Hypothalamus (tissue), 51 donors: ENCODE measurements at regions not wholly inside any gene's neighbourhood (a gene's known extent, or its start where the extent isn't known, plus 50 kb on each side); places are given as distances from the start of the nearest gene placed in this dataset.

Experiments used
- DNase-seq, 51 donors: peaks; one replicate each; lab custom pipeline; 2025; lab: John Stamatoyannopoulos, UW

GRCh38 chr16:74100395-74101326 lies 196.0 kb upstream of the PSMD7 start:
- DNase-seq, result no peak

DNA sequence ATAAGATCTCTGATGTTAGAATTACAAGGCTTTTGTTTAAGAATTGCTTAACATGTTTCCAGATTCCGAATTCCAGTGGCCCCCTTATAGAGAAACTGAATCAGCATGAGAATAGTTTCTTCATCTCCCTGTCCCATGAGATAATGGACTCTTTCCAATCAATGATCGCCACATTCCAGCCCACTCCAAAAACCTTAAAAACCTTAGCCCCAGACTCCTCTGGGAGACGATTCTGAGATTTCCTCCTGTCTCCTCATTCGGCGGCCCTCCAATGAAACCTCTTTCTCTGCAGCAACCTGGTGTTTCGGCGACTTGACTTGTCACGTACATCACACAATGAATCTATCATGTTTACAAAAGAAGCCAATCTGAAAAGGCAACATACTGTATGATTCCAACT lies 197.1 kb upstream of the PSMD7 start:
- DNase-seq, result no peak

DNA sequence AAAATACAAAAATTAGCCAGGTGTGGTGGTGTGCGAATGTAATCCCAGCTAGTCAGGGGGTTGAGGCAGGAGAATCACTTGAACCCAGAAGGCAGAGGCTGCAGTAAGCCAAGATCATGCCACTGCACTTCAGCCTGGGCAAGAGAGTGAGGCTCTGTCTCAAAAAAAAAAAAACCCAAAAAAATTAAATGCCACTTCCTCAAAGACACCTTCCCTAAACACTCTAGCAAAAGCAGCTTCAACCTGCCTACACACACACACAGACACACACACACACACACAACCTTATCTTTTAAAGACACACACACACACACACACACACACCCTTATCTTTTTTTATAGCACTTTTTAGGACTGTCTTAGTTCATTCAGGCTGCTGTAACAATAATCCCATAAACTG lies 201.7 kb upstream of the PSMD7 start:
- DNase-seq, result no peak

GRCh38 chr16:74094514-74094913 lies 202.1 kb upstream of the PSMD7 start:
- no peak for DNase-seq

DNA sequence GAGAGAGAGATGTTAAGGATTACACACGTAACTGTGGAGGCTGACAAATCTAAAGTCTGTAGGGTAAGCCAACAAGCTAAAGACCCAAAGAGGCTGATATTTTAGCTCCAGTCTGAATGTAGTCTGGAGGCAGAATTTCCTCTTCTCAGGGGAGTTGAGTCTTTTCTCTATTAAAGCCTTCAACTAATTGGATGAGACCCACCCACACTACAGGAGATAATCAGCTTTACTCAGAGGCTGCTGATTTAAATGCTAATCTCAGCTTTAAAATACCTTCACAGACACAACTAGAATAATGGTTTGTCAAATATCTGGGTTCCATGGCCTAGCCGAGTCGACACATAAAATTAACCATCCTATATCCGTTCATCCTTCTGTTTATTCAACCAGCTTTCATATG lies 204.3 kb upstream of the PSMD7 start:
- DNase-seq, result no peak

DNA sequence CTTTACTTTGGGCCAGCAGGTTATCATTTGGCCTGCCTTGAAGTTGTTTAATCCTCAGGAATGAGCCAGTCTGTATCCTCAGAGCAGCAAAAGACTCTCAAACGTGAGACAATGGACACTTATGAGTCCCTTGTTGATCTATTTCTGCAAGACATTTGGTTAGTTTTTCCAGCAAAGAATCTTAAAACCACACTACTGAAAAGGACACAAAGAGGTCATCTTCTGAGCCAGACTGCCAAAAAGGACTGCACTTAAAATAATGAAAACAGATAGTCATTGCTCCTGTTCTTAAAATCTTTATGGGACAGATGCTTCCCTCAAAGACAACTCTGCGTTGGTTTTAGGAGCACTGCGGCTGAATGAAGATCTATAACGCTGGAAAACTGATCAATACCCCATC lies 205.7 kb upstream of the PSMD7 start:
- DNase-seq, result no peak

- no peak for DNase-seq
These were observed 213.1 kb upstream of the PSMD7 start for GRCh38 chr16:74083541-74083940.

DNA sequence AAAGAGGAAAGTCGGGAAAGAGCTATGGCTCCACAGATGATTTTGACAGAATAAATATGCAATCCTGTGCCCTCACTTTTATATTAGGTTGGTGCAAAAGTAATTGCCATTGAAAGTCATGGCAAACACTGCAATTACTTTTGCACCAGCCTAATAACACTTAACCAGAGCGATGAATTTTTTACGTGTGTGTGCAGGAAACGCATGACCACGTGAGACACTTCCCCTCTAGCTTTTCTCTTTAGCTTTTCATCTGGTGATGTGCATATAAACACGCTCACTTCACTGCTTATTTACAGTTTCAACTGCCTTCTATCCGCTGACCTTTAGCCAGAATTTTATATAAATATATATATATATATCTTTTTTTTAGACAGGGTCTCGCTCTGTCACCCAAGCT lies 216.3 kb upstream of the PSMD7 start:
- no peak for DNase-seq

DNA sequence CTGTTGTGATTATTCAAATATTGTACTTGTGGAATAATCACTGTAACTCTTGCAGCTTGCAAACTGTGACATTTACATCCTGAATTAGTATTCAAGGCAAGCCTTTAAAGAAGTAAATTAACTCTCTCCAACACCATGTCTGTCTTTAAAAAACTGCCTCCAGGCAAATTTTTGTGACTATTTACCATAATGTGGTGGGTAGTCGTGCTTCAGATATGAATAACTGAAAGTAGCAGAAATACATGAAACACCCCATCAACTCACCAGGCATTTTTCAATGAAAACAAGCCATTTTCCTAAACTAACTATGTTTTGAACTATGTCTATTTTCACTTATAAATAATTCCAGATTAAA lies 217.4 kb upstream of the PSMD7 start:
- no peak for DNase-seq

DNA sequence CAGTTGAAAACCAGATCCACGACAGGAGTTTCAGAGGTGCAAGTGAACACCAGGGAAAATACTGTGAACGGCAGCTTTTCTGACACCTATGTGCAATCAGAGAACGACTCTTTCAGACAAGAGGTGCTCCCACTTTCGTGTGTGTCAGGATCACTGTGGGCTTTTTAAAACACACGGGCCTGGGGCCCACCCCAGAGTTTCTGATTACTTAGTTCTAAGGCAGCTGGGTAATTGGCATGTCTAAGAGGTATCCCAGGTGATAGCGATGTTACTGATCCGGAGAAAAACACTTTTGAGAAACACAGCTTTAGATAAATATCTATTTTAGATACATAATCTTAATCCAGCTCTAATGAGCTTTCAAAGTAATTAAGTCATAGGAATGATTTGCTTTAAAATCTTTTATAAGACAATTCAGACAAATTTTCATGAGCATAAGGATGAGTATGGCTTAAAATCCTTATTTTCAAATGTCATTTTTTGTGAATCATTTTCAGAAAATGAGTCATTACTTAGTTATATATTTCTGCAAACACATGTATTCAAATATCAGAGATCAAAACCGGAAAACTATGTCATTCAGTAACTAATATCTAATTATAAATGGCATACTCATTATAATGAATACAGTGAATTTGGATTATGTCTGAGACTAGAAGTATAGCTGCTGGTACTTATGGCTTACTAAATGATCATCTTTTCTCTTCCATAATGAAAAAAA lies 217.9 kb upstream of the PSMD7 start:
- no peak for DNase-seq

DNA sequence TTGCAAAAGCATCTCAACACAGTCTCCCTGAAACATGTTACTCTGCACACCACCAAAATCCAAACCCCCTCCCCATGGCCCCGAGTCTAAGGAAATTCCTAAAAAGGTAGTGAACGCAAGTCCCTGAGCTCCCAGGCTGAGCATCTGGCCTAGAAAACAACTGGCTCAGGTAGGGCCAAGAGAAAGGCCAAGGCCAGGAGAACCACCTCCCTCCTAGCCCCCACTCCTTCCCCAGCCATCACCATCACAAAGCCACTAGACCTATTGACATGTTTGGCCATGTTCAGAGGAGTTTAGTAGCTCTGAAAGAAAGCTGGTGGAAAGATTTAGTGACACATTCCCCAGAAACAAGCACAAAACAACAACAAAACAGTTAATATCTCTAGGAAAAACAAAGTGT lies 220.0 kb upstream of the PSMD7 start:
- DNase-seq, result no peak

DNA sequence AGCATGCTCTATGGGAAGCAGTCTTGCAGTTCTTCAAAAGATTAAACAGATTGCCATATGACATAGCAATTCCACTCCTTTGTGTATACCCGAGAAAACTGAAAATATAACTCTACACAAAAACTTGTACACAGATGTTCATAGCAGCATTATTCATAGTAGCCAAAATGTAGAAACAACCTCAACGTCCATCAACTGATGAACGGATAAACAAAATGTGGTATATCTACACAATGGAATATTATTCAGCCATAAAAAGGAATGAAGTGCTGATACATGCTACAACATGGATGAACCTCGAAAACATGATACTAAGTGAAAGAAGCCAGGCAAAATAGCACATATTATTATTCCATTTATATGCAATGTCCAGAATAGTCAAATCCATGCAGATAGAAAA lies 221.2 kb upstream of the PSMD7 start:
- no peak for DNase-seq

GRCh38 chr16:74073456-74073855 lies 223.2 kb upstream of the PSMD7 start:
- no peak for DNase-seq

DNA sequence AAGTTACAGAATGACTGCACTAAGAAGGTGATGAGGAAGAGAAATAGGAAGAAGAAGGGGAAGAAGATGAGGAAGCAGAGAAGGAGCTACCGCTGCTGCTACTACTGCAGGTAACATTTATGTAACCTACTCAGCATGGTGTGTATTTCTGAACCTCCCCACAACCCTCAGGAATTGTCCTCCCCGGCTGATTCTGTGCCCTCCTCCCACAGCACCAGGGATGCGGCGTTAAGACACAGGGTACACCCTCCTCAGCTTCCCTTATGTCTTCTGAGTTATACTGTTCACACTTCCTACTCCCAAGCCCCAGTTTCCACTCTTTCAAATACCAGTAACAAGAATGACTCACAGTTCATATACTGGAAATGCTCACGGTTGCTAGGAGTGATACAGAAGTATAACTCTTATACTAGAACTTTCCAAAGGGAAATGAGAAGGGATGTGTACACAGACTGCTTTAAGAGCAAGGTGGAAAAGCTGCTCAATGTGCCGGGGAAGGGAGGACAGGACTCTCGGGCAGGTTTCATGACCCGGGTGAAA lies 224.5 kb upstream of the PSMD7 start:
- no peak for DNase-seq

DNA sequence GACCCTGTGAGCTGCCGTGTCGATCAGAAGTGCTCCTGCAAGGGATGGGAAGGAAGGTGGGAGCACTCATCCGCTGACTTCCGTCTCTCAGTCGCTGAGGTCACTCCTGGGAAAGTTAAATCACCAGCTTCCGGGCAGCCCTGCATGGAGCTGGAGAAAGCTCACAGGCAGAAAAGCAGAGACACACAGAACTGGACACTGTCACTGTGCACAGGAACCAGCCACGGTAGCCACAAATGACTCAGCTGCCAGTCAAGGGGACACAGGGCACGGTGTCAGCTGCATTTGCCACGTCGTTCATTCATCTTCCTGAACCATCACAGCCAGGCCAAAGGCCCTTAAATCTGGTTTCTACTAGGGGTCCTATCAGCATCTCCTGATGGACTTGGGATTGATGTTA lies 226.4 kb upstream of the PSMD7 start:
- no peak for DNase-seq

- no peak for DNase-seq
These were observed 232.4 kb upstream of the PSMD7 start for GRCh38 chr16:74064120-74064735.

DNA sequence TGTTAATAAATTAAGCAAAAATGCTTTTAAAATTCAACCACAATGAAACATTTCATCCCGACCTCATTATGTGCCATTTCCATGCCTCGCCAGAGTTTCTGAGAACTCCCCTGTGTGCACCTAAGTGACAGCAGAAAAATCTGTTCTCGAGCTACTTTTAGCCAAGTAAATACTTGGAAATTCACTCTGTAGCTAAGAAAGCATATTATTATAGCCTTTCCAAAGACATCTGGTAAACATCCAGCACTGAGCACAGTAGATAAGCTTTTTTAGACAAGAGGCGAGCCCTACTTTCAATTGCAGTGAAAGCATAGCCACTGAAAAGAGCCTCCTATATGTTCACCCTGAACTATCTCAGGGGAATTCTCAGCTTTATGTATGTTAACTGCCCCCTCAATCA lies 242.8 kb upstream of the PSMD7 start:
- DNase-seq, result peak in 3 of 51 donors; percentile 2 to 7 (median 7)

GRCh38 chr16:74053312-74053711 lies 243.3 kb upstream of the PSMD7 start:
- no peak for DNase-seq

GRCh38 chr16:74052016-74052415 lies 244.6 kb upstream of the PSMD7 start:
- no peak for DNase-seq

DNA sequence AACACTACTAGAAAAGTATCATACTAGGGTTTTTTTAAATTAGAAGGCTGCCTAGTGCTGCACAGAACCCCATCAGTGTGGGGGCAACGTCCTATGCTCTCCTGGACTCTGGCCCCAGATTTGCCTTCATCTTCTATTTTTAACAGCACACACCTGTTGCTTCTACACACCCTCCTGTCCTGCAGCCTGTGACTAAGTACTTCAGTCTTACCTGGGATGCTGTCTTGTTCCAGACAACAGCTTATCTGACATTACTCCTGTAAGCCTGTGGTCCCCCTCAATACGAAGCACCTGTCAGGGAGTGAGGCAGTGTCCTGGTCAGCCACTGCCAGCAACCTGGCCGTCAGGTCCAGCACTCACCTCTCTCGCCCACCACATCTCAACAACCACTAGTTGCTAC lies 247.6 kb upstream of the PSMD7 start:
- DNase-seq, result no peak

DNA sequence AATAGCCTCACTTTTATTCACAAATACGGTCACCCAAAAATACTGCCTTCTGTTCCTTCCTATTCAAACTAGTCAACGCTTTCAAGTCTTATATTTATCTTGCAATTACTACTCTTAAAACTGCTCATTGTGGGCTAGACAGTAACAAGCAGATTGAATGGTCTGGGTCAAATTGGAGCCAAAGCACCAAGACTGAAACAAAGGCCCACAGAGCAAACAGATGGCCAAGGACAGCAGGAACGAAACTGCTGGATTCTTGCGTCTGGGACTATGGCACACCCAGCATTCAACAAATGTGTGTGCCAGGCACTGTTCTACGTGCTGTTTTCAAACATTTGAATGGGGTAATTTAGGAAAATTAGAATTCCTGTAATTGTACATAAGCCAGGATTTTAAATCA lies 250.1 kb upstream of the PSMD7 start:
- no peak for DNase-seq

DNA sequence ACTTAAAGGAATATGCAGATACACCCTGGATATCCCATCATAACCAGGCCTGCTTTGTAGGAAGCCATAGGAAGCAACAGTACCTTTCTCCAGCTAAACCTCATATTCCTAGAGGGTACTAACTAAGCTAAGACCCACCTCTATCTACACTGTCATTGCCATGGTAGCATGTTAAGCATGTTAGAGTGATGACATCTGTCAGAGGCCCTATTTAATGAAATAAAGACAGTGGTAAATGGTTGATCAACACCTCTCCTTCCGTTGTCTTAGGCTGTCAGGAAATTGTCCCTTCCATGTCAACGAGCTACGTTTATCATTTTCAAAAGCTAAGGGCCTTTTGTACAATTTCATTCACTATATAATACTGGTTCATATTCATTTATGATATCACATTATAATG lies 251.1 kb upstream of the PSMD7 start:
- no peak for DNase-seq
